ENCODE measurements at regions not wholly inside any gene's neighbourhood (a gene's known extent, or its start where the extent isn't known, plus 50 kb on each side); places are given as distances from the start of the nearest gene placed in this dataset.

GRCh38 chr1:200333329-200333728, 76.5 kb downstream of the ZNF281 start:
- TF ChIP-seq FOXK2 (IDR thresholded peaks at IDR 0.05) = no peak
- no peak for TF ChIP-seq FOXM1 (IDR thresholded peaks at IDR 0.05; ENCODE audit: borderline replicate concordance)

All from HEK293T (cell line).